ENCODE measurements at regions not wholly inside any gene's neighbourhood (a gene's known extent, or its start where the extent isn't known, plus 50 kb on each side); places are given as distances from the start of the nearest gene placed in this dataset.

- Mint-ChIP-seq H3K9me3 (peaks cover 11% of the 10 kb centered on the region), H3K4me1 (peaks cover 6% of the 10 kb centered on the region), H3K36me3 (ENCODE audit: low read depth) (no peaks in the 10 kb centered on the region), H3K27me3 (ENCODE audit: low read depth) (no peaks in the 10 kb centered on the region), H3K4me3 (no peak overlapping the region), H3K27ac (no peak overlapping the region)
- no peak for TF ChIP-seq CTCF (IDR thresholded peaks at IDR 0.05; ENCODE audit: unreplicated experiment in 3 of 3)
Observed at GRCh38 chr6:139650941-139651340, 276.5 kb upstream of the CITED2 start.

DNA sequence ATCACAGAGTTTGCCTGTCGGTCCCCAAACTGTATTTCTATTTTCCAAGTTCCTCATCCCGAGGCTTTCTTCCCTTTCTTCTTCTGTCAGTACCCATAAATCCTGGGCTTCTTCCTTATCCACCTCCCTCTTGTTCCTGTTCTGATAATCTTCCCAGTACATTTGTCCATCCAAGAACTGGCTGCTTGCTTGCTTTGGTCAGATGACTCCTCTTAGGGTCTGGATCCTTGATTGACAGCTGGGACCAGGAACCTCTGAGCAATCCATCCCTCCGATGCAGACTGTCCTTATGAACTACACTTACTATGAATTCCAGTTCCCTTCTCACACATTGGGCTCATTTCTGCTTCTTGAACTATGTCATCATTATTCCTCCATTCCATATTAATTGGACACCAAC is 275.3 kb upstream of the CITED2 start:
- H3K36me3 Mint-ChIP-seq (ENCODE audit: low read depth), result no peaks in the 10 kb centered on the region
- no peaks in the 10 kb centered on the region for H3K27me3 Mint-ChIP-seq (ENCODE audit: low read depth)
- no peak overlapping the region for H3K4me3 Mint-ChIP-seq
- no peak overlapping the region for H3K27ac Mint-ChIP-seq
- no peak for TF ChIP-seq CTCF (IDR thresholded peaks at IDR 0.05; ENCODE audit: unreplicated experiment in 3 of 3)
- peaks cover 11% of the 10 kb centered on the region for H3K9me3 Mint-ChIP-seq
- peaks cover 10% of the 10 kb centered on the region for H3K4me1 Mint-ChIP-seq

GRCh38 chr6:139649128-139649527 is 274.7 kb upstream of the CITED2 start:
- Mint-ChIP-seq H3K4me1 (peaks cover 14% of the 10 kb centered on the region), H3K36me3 (ENCODE audit: low read depth) (no peaks in the 10 kb centered on the region), H3K9me3 (peaks cover 11% of the 10 kb centered on the region), H3K27me3 (ENCODE audit: low read depth) (no peaks in the 10 kb centered on the region), H3K27ac (no peak overlapping the region), H3K4me3 (no peak overlapping the region)
- TF ChIP-seq CTCF (IDR thresholded peaks at IDR 0.05; ENCODE audit: unreplicated experiment in 3 of 3), result no peak

DNA sequence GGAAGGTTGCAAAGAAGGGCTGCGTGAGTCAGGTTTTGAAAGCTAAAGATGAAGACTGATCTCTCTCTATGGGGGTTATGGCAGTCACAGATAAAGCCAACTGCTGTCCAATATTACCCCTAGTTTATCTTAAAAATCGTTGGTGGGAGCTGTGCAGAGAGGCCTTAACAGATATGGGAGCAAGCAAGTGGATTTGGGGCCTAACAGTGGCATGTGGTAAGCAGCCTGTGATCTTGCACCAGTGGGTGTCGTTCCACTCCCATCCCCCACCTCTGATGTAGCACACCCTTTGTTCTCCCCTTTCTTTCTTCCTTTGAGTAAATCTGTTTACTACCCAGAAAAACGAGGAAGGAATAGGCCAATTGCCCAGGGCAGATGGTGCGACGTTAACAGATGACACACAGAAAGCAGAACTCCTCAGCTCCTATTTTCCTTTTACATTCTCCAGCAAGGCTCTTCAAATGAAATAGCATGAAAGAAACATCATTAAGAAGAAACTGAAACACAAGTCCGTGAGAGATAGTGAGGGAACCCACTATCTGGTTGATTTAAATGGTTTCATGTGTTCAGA is 274.1 kb upstream of the CITED2 start:
- no peaks in the 10 kb centered on the region for H3K36me3 Mint-ChIP-seq (ENCODE audit: low read depth)
- H3K9me3 Mint-ChIP-seq, result peaks cover 11% of the 10 kb centered on the region
- H3K27me3 Mint-ChIP-seq (ENCODE audit: low read depth), result no peaks in the 10 kb centered on the region
- H3K4me1 Mint-ChIP-seq, result peaks cover 18% of the 10 kb centered on the region
- no peak for TF ChIP-seq CTCF (IDR thresholded peaks at IDR 0.05; ENCODE audit: unreplicated experiment in 3 of 3)
- no peak overlapping the region for H3K4me3 Mint-ChIP-seq
- no peak overlapping the region for H3K27ac Mint-ChIP-seq

GRCh38 chr6:139647841-139648240 is 273.4 kb upstream of the CITED2 start:
- no peaks in the 10 kb centered on the region for H3K27me3 Mint-ChIP-seq (ENCODE audit: low read depth)

More at GRCh38 chr6:139647841-139648240, 273.4 kb upstream of the CITED2 start:
- no peak overlapping the region for H3K4me3 Mint-ChIP-seq
- TF ChIP-seq CTCF (IDR thresholded peaks at IDR 0.05; ENCODE audit: unreplicated experiment in 3 of 3), result no peak
- H3K27ac Mint-ChIP-seq, result no peak overlapping the region
- peaks cover 11% of the 10 kb centered on the region for H3K9me3 Mint-ChIP-seq
- H3K4me1 Mint-ChIP-seq, result peaks cover 18% of the 10 kb centered on the region
- no peaks in the 10 kb centered on the region for H3K36me3 Mint-ChIP-seq (ENCODE audit: low read depth)

Measured in nephron (organoid).